ENCODE measurements at regions not wholly inside any gene's neighbourhood (a gene's known extent, or its start where the extent isn't known, plus 50 kb on each side); places are given as distances from the start of the nearest gene placed in this dataset.

DNA sequence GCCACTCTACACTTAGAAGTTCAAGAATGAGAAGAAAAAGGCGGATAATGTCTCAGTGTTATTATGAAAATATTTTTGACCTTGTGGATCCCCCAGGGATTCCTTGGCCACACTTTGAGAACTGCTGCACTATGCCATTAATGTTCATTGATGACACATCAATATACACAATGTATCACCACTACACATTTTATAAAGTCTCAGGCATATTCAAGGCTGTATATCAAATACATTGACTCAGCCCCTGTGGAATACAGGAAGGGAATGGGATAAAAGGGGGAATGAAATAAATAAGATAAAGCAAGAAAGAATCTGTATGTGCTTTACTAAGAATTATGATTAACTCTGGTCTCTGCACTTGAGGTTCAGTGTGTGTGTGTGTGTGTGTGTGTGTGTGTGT is 69.1 kb downstream of the INHBB start:
- TF ChIP-seq CTCF (conservative IDR thresholded peaks at IDR 0.05; ENCODE audit: low read depth, low read length) (no peak), EZH2 (IDR thresholded peaks at IDR 0.05; ENCODE audit: borderline replicate concordance, low read depth, low read length, poor library complexity, severe bottlenecking) (no peak)
